HepG2 (cell line): ENCODE measurements at regions not wholly inside any gene's neighbourhood (a gene's known extent, or its start where the extent isn't known, plus 50 kb on each side); places are given as distances from the start of the nearest gene placed in this dataset.

Source experiments
- ATAC-seq: fragments of 200-7000 bp; cut with Tn5 transposase; 3 replicates; pipeline ENCODE4 v1.9.1; 2020; ENCODE audit warnings: mild to moderate bottlenecking, moderate library complexity
- BruUV-seq: library from RNA; stranded (reverse); fragments of 400-500 nt; replicated peaks from 2 replicates; lab custom pipeline; 2021; lab: Mats Ljungman, UMichigan
- CTCF ChIA-PET: fragments of 300-600 bp; formaldehyde crosslinking; extraction: SDS; loops from one replicate; lab custom pipeline; 2021; ENCODE audit warnings: low total read pairs, inconsistent platforms, low intra/inter-chr PET ratio; lab: Yijun Ruan, JAX
- POLR2A ChIA-PET: fragments of 350-600 bp; sonication (Branson Sonifier 250); formaldehyde crosslinking; loops from one replicate; lab custom pipeline; 2020; ENCODE audit warnings: antibody characterized with exemption, inconsistent platforms; lab: Yijun Ruan, JAX
- DNase-seq: peaks from one replicate; pipeline ENCODE4 v3.0.0-alpha.2; 2015; ENCODE audit warnings: low spot score
- FAIRE-seq: peaks from 3 replicates; lab custom pipeline; 2011; peaks lifted over from hg19 to GRCh38; lab: Jason Lieb, UNC
- H2AFZ ChIP-seq: one replicate; pipeline ENCODE4 v1.6.1; 2011; ENCODE audit warnings: low read length, inconsistent platforms
- H3K27ac ChIP-seq: fragments of 300-600 bp; 3 replicates; pipeline ENCODE4 v1.8.0; 2011; ENCODE audit warnings: mixed run types, mild to moderate bottlenecking, mixed read lengths, low read length, inconsistent platforms; ENCODE audit not compliant: insufficient read depth; ENCODE audit errors: extremely low read length
- H3K27me3 ChIP-seq, 2 experiments: fragments of 200-600 bp in 1 of 2; 2 replicates in 1 of 2; 3 replicates in 1 of 2; pipeline versions ENCODE4 v1.6.0 to v1.8.0; 2011; ENCODE audit warnings: low read length in 2 of 2, mild to moderate bottlenecking in 2 of 2, moderate library complexity in 2 of 2, inconsistent platforms in 1 of 2; ENCODE audit not compliant: insufficient read depth in 2 of 2, control insufficient read depth in 1 of 2
- H3K36me3 ChIP-seq, 2 experiments: fragments of 200-600 bp in 1 of 2; replicated peaks in 1 of 2; 2 replicates in 1 of 2; 3 replicates in 1 of 2; pipeline versions ENCODE4 v1.5.1 to v1.8.0; 2011; ENCODE audit warnings: low read length in 2 of 2, inconsistent platforms in 1 of 2; ENCODE audit not compliant: insufficient read depth in 2 of 2, control insufficient read depth in 1 of 2
- H3K4me1 ChIP-seq: 2 replicates; pipeline ENCODE4 v1.5.1; 2012; ENCODE audit warnings: low read length, inconsistent platforms; ENCODE audit not compliant: insufficient read depth
- H3K4me2 ChIP-seq: 2 replicates; pipeline ENCODE4 v1.6.0; 2011; ENCODE audit warnings: low read depth, low read length, inconsistent platforms
- H3K4me3 ChIP-seq, 3 experiments: fragments of 200-600 bp in 1 of 3; sonication (generic), shearing (Covaris generic) in 1 of 3; replicated peaks in 1 of 3; 2 replicates each; pipeline ENCODE4 v1.5.1; 2011 to 2016; ENCODE audit warnings: low read length in 3 of 3, inconsistent platforms in 2 of 3, low read depth in 2 of 3, mild to moderate bottlenecking in 2 of 3, control low read depth in 1 of 3, mixed read lengths in 1 of 3; ENCODE audit not compliant: insufficient read depth in 1 of 3
- H3K79me2 ChIP-seq: one replicate; pipeline ENCODE4 v1.6.1; 2011; ENCODE audit warnings: low read length, inconsistent platforms; ENCODE audit not compliant: insufficient read depth
- H3K9ac ChIP-seq: 2 replicates; pipeline ENCODE4 v1.6.0; 2011; ENCODE audit warnings: mild to moderate bottlenecking, low read depth, low read length, inconsistent platforms; ENCODE audit not compliant: insufficient read depth
- H3K9me3 ChIP-seq: 2 replicates; pipeline ENCODE4 v1.5.1; 2012; ENCODE audit warnings: mild to moderate bottlenecking, low read length
- H4K20me1 ChIP-seq: 2 replicates; pipeline ENCODE4 v1.6.0; 2011; ENCODE audit warnings: inconsistent platforms, mild to moderate bottlenecking, low read length, moderate library complexity; ENCODE audit not compliant: insufficient read depth
- ARHGAP35 ChIP-seq: sonication (generic); formaldehyde crosslinking; IDR thresholded peaks from 2 replicates; pipeline ENCODE4 v1.9.0; 2022; ENCODE audit warnings: mild to moderate bottlenecking, inconsistent platforms, moderate library complexity, missing genetic modification reagents, borderline replicate concordance
- CREBL2 ChIP-seq: sonication (generic); formaldehyde crosslinking; IDR thresholded peaks from 2 replicates; pipeline ENCODE4 v1.8.1; 2023; ENCODE audit warnings: missing genetic modification reagents, mild to moderate bottlenecking, borderline replicate concordance
- NCOR1 ChIP-seq: fragments of 200-600 bp; sonication (generic); IDR thresholded peaks from 2 replicates; pipeline ENCODE4 v1.7.0; 2017; ENCODE audit warnings: antibody characterized with exemption, low read length, borderline replicate concordance
- NR2F1 ChIP-seq, 2 experiments: fragments of 450-650 bp in 1 of 2; formaldehyde crosslinking in 1 of 2; IDR thresholded peaks; 2 replicates each; pipeline versions ENCODE4 v1.5.0 to v1.6.1; 2016 to 2020; ENCODE audit warnings: mild to moderate bottlenecking in 1 of 2, missing compliant biosample characterization in 1 of 2, missing genetic modification reagents in 1 of 2, moderate library complexity in 1 of 2
- RBAK ChIP-seq: sonication (generic); formaldehyde crosslinking; IDR thresholded peaks from 2 replicates; pipeline ENCODE4 v1.5.1; 2020; ENCODE audit warnings: mild to moderate bottlenecking, missing genetic modification reagents
- ZFP36L1 ChIP-seq: sonication (generic); formaldehyde crosslinking; IDR thresholded peaks from 2 replicates; pipeline ENCODE4 v1.8.0; 2022; ENCODE audit warnings: mild to moderate bottlenecking, missing genetic modification reagents, moderate library complexity
- ZNF160 ChIP-seq: sonication (generic); formaldehyde crosslinking; IDR thresholded peaks from 2 replicates; pipeline ENCODE4 v1.8.0; 2022; ENCODE audit warnings: mild to moderate bottlenecking, inconsistent platforms, missing genetic modification reagents
- ZNF292 ChIP-seq: sonication (generic); formaldehyde crosslinking; IDR thresholded peaks from 2 replicates; pipeline ENCODE4 v1.8.1; 2022; ENCODE audit warnings: mild to moderate bottlenecking, low read depth, missing genetic modification reagents, borderline replicate concordance
- ZNF558 ChIP-seq: sonication (generic); formaldehyde crosslinking; IDR thresholded peaks from 2 replicates; pipeline ENCODE4 v1.9.0; 2022; ENCODE audit warnings: mild to moderate bottlenecking, missing genetic modification reagents, borderline replicate concordance
- ZNF614 ChIP-seq: IDR thresholded peaks from 2 replicates; pipeline ENCODE4 v1.6.1; 2018; ENCODE audit warnings: missing biosample characterization, missing genetic modification reagents, inconsistent platforms, borderline replicate concordance
- ZNF737 ChIP-seq: sonication (generic); formaldehyde crosslinking; IDR thresholded peaks from 2 replicates; pipeline ENCODE4 v1.5.0; 2020; ENCODE audit warnings: missing genetic modification reagents, mild to moderate bottlenecking, borderline replicate concordance
- ZSCAN21 ChIP-seq: sonication (generic); formaldehyde crosslinking; IDR thresholded peaks from 2 replicates; pipeline ENCODE4 v1.8.0; 2022; ENCODE audit warnings: mild to moderate bottlenecking, missing genetic modification reagents, moderate library complexity, borderline replicate concordance
- WGBS: methylation state at CpG from one replicate; pipeline ENCODE4 v1.1.6; 2017; ENCODE audit warnings: low lambda C conversion rate; 5-methylcytosine and 5-hydroxymethylcytosine counted together
- in situ Hi-C: cut with HindIII; loops from 2 replicates; pipeline ENCODE4 v1.10.0; 2017; ENCODE audit warnings: low pct_unique_long_range_greater_than_20kb; ENCODE audit not compliant: extremely low pct_ligation_motif_present
- intact Hi-C: fragments of 100-400 bp; cut with micrococcal nuclease; formaldehyde crosslinking; loops from one replicate; pipeline ENCODE4 v1.10.0; 2022; ENCODE audit not compliant: unreplicated experiment
- TF ChIP-seq, protein P1 (sequence below): IDR thresholded peaks from 2 replicates; pipeline ENCODE4 v1.6.1; 2016
- TF ChIP-seq, protein P2 (sequence below): sonication (generic); formaldehyde crosslinking; IDR thresholded peaks from 2 replicates; pipeline ENCODE4 v1.4.0; 2020; ENCODE audit warnings: missing genetic modification reagents, low read depth, mild to moderate bottlenecking, borderline replicate concordance

DNA sequence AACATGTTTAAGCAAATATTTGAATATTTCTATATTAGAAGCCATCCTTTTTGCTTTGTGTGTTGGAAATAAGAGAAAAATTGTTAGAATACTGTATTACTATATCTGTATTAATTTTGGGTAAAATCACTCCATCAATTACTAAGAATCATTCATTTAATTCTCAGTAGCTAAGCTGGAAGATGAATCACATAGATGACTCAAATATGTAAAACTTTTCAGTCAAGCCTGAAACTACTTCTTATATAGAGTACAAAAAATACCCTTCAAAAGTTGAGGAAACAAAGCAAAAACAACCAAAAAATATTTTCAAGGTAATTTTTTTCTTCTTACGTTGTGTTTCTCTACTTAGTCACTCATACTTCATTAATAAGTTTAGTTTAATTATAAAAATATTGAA, 205.7 kb upstream of the ROBO1 start:
- no peak for FAIRE-seq
- intact Hi-C loops (no loop called here), in situ Hi-C loops (no loop called here)
- Histone ChIP-seq H3K4me2 (no peak overlapping the region), H3K27me3 (no peaks in the 10 kb centered on the region), H3K4me1 (no peaks in the 10 kb centered on the region), H3K79me2 (no peaks in the 10 kb centered on the region), H3K9ac (no peak overlapping the region), H2AFZ (no peak overlapping the region), H3K36me3 (no peaks in the 10 kb centered on the region), H3K4me3 (no peak overlapping the region), H3K27ac (no peak overlapping the region), H4K20me1 (no peaks in the 10 kb centered on the region), H3K9me3 (no peaks in the 10 kb centered on the region)
- ATAC-seq = no peak
- TF ChIP-seq CREBL2 (CRISPR knock-in tag) (no peak), ARHGAP35 (no peak), NR2F1 (CRISPR knock-in tag; IDR thresholded peaks at IDR 0.05) (no peak), ZNF737 (CRISPR knock-in tag) (no peak), ZNF160 (CRISPR knock-in tag) (no peak), ZSCAN21 (no peak), ZFP36L1 (CRISPR knock-in tag) (no peak), ZNF614 (no peak), NCOR1 (no peak), RBAK (CRISPR knock-in tag) (no peak), ZNF292 (no peak), ZNF558 (no peak)
- TF ChIP-seq, protein P1, sequence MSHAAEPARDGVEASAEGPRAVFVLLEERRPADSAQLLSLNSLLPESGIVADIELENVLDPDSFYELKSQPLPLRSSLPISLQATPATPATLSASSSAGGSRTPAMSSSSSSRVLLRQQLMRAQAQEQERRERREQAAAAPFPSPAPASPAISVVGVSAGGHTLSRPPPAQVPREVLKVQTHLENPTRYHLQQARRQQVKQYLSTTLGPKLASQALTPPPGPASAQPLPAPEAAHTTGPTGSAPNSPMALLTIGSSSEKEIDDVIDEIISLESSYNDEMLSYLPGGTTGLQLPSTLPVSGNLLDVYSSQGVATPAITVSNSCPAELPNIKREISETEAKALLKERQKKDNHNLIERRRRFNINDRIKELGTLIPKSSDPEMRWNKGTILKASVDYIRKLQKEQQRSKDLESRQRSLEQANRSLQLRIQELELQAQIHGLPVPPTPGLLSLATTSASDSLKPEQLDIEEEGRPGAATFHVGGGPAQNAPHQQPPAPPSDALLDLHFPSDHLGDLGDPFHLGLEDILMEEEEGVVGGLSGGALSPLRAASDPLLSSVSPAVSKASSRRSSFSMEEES (CRISPR knock-in tag) = no peak
- TF ChIP-seq, protein P2, sequence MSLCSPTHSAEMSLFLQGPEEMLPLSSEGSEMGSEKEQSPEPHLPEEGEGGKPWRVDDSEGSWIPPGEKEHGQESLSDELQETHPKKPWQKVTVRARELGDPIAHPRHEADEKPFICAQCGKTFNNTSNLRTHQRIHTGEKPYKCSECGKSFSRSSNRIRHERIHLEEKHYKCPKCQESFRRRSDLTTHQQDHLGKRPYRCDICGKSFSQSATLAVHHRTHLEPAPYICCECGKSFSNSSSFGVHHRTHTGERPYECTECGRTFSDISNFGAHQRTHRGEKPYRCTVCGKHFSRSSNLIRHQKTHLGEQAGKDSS (CRISPR knock-in tag) = no peak
- BruUV-seq = no TSS peak
- DNase-seq = no peak
- CTCF ChIA-PET = no interaction called here
- 5% methylated on average over 1 of the region's 1 CpG for WGBS
- POLR2A ChIA-PET = no interaction called here
